Endothelial cell of umbilical vein (primary cell): ENCODE measurements at regions not wholly inside any gene's neighbourhood (a gene's known extent, or its start where the extent isn't known, plus 50 kb on each side); places are given as distances from the start of the nearest gene placed in this dataset.

Experiments used
- BruUV-seq: library from RNA; stranded (reverse); fragments of 400-500 nt; replicated peaks from 2 replicates; lab custom pipeline; 2021; lab: Mats Ljungman, UMichigan
- CTCF ChIA-PET: fragments of 300-600, 350-600 bp; sonication (Branson Sonifier 250); formaldehyde crosslinking; loops from one replicate; lab custom pipeline; 2021; ENCODE audit warnings: antibody characterized with exemption, inconsistent platforms; lab: Charles Lee
- POLR2A ChIA-PET: fragments of 300-600, 350-600 bp; sonication (Branson Sonifier 250); formaldehyde crosslinking; loops from one replicate; lab custom pipeline; 2021; ENCODE audit warnings: antibody characterized with exemption, inconsistent platforms; lab: Charles Lee
- DNase-seq: peaks from one replicate; pipeline ENCODE4 v3.0.0-alpha.2; 2011; ENCODE audit warnings: low read depth, low spot score
- FAIRE-seq: peaks from 2 replicates; lab custom pipeline; 2011; peaks lifted over from hg19 to GRCh38; lab: Jason Lieb, UNC
- H2AFZ ChIP-seq: 2 replicates; pipeline ENCODE4 v1.6.0; 2012; ENCODE audit warnings: low read depth, low read length, control low read depth, inconsistent platforms
- H3K27ac ChIP-seq: 2 replicates; pipeline ENCODE4 v1.5.1; 2011; ENCODE audit warnings: low read depth, mild to moderate bottlenecking, control low read depth, low read length, moderate library complexity; ENCODE audit not compliant: insufficient read depth
- H3K27me3 ChIP-seq, 2 experiments: 2 replicates each; pipeline versions ENCODE4 v1.6.0 to v1.6.1; 2011; ENCODE audit warnings: low read length in 2 of 2, mixed read lengths in 1 of 2; ENCODE audit not compliant: control insufficient read depth in 2 of 2, insufficient read depth in 2 of 2
- H3K36me3 ChIP-seq, 2 experiments: 2 replicates in 1 of 2; 3 replicates in 1 of 2; pipeline ENCODE4 v1.5.1; 2011; ENCODE audit warnings: low read length in 2 of 2, mild to moderate bottlenecking in 1 of 2, moderate library complexity in 1 of 2; ENCODE audit not compliant: control insufficient read depth in 2 of 2, insufficient read depth in 2 of 2; ENCODE audit errors: extremely low read depth in 1 of 2
- H3K4me1 ChIP-seq: 3 replicates; pipeline ENCODE4 v1.5.1; 2011; ENCODE audit warnings: mild to moderate bottlenecking, low read length; ENCODE audit not compliant: control insufficient read depth, insufficient read depth; ENCODE audit errors: extremely low read depth
- H3K4me2 ChIP-seq: 2 replicates; pipeline ENCODE4 v1.6.1; 2011; ENCODE audit warnings: low read length, control low read depth, mixed read lengths; ENCODE audit not compliant: insufficient read depth
- H3K4me3 ChIP-seq, 3 experiments: fragments of 200-600 bp in 1 of 3; sonication (generic), shearing (Covaris generic) in 1 of 3; replicated peaks in 1 of 3; 2 replicates each; pipeline ENCODE4 v1.5.1; 2011 to 2016; ENCODE audit warnings: control low read depth in 3 of 3, low read length in 3 of 3, mild to moderate bottlenecking in 2 of 3, inconsistent platforms in 1 of 3, low read depth in 1 of 3, moderate library complexity in 1 of 3; ENCODE audit not compliant: insufficient read depth in 1 of 3
- H3K79me2 ChIP-seq: 2 replicates; pipeline ENCODE4 v1.6.0; 2012; ENCODE audit warnings: low read length, inconsistent platforms; ENCODE audit not compliant: control insufficient read depth, insufficient read depth
- H3K9ac ChIP-seq: replicated peaks from 2 replicates; pipeline ENCODE3; 2011; ENCODE audit warnings: low read length, control low read depth; ENCODE audit not compliant: insufficient read depth; ENCODE audit errors: extremely low read depth
- H3K9me1 ChIP-seq: replicated peaks from 3 replicates; pipeline ENCODE4 v1.6.0; 2011; ENCODE audit warnings: mild to moderate bottlenecking, low read length; ENCODE audit not compliant: control insufficient read depth, insufficient read depth; ENCODE audit errors: extremely low read depth
- H3K9me3 ChIP-seq: replicated peaks from 2 replicates; pipeline ENCODE4 v1.5.1; 2012; ENCODE audit warnings: low read length, inconsistent platforms; ENCODE audit not compliant: control insufficient read depth, insufficient read depth
- H4K20me1 ChIP-seq: replicated peaks from 2 replicates; pipeline ENCODE3; 2011; ENCODE audit warnings: mild to moderate bottlenecking, low read length; ENCODE audit not compliant: control insufficient read depth, insufficient read depth; ENCODE audit errors: extremely low read depth
- CTCF ChIP-seq, 2 donors: IDR thresholded peaks; 1 replicate in 1 of 2; 2 replicates in 1 of 2; pipeline ENCODE4 v1.5.1; 2011; ENCODE audit warnings: low read length in 2 of 2, mild to moderate bottlenecking in 2 of 2, moderate library complexity in 2 of 2, control low read depth in 1 of 2, inconsistent platforms in 1 of 2, low read depth in 1 of 2; ENCODE audit not compliant: insufficient read depth in 1 of 2; ENCODE audit errors: extremely low read depth in 1 of 2
- EZH2 ChIP-seq: IDR thresholded peaks from 2 replicates; pipeline ENCODE4 v1.6.1; 2012; ENCODE audit warnings: borderline replicate concordance, low read depth, mild to moderate bottlenecking, moderate library complexity, low read length, inconsistent platforms; ENCODE audit not compliant: severe bottlenecking
- FOS ChIP-seq: IDR thresholded peaks from 2 replicates; pipeline ENCODE4 v1.6.1; 2011; ENCODE audit warnings: mild to moderate bottlenecking, low read length, moderate library complexity, borderline replicate concordance; ENCODE audit not compliant: insufficient read depth
- GATA2 ChIP-seq: IDR thresholded peaks from 2 replicates; pipeline ENCODE4 v1.7.0; 2011; ENCODE audit warnings: low read depth, mild to moderate bottlenecking, moderate library complexity, mixed read lengths, low read length; ENCODE audit not compliant: insufficient read length, insufficient read depth
- JUN ChIP-seq: IDR thresholded peaks from 2 replicates; pipeline ENCODE4 v1.6.1; 2011; ENCODE audit warnings: borderline replicate concordance, low read depth; ENCODE audit not compliant: insufficient read length, insufficient read depth
- MYC ChIP-seq: IDR thresholded peaks from one replicate; pipeline ENCODE4 v1.6.1; 2011; ENCODE audit warnings: mild to moderate bottlenecking, low read depth, low read length
- POLR2A ChIP-seq: IDR thresholded peaks from 2 replicates; pipeline ENCODE4 v1.6.1; 2012; ENCODE audit warnings: low read depth, mild to moderate bottlenecking, control low read depth, low read length
- POLR2AphosphoS5 ChIP-seq: IDR thresholded peaks from 2 replicates; pipeline ENCODE4 v1.6.1; 2012; ENCODE audit warnings: low read depth, mild to moderate bottlenecking, control low read depth, low read length, moderate library complexity; ENCODE audit not compliant: insufficient read depth
- dilution Hi-C: fragments of 300-500 bp; cut with MboI; formaldehyde crosslinking; loops from one replicate; pipeline ENCODE4 v1.15.0; 2019; ENCODE audit warnings: low sequenced_read_pairs; ENCODE audit not compliant: extremely low pct_ligation_motif_present
- intact Hi-C: fragments of 100-400 bp; cut with micrococcal nuclease; formaldehyde crosslinking; loops from one replicate; pipeline ENCODE4 v1.10.0; 2022

GRCh38 chrX:87813566-87813965, 296.0 kb downstream of the KLHL4 start:
- Histone ChIP-seq H3K4me1 (no peaks in the 10 kb centered on the region), H3K27ac (no peak overlapping the region), H3K9ac (no peak overlapping the region), H3K36me3 (no peaks in the 10 kb centered on the region), H3K9me1 (no peaks in the 10 kb centered on the region), H3K9me3 (no peaks in the 10 kb centered on the region), H3K27me3 (no peaks in the 10 kb centered on the region), H3K4me3 (no peak overlapping the region), H3K79me2 (no peaks in the 10 kb centered on the region), H3K4me2 (no peak overlapping the region), H4K20me1 (no peaks in the 10 kb centered on the region), H2AFZ (no peak overlapping the region)
- ChIA-PET CTCF (no interaction called here), POLR2A (no interaction called here)
- intact Hi-C loops (no loop called here), dilution Hi-C loops (no loop called here)
- TF ChIP-seq FOS (no peak), POLR2AphosphoS5 (no peak), CTCF (IDR thresholded peaks at IDR 0.05; ENCODE audit: extremely low read depth in 1 of 2, insufficient read depth in 1 of 2, low read depth in 1 of 2, low read length in 2 of 2) (no peak)
- no TSS peak for BruUV-seq
- DNase-seq (no peak), FAIRE-seq (no peak)

DNA sequence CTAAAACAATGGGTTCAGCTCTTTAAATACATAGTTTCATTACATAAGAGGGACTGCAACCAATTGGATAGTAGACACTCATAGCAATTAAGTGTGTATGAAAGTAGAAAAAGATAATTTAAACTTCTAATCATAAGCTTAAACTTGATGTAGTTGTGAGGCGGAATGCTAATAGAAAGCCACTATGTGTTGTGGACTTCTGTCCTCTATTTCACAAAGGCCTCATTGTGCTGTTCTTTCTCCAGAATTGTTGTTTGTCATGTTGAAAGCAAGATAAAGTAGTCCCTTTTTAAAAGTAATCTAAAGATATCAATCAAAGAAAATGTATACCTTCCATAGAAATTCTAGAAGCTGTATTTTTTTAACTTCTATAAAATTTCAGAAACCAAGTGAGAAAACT, 329.4 kb downstream of the KLHL4 start:
- no TSS peak for BruUV-seq
- H3K27me3 ChIP-seq: no peaks in the 10 kb centered on the region
- H3K9me3 ChIP-seq: no peaks in the 10 kb centered on the region
- no peaks in the 10 kb centered on the region for H3K4me1 ChIP-seq
- no peaks in the 10 kb centered on the region for H3K9me1 ChIP-seq
- H4K20me1 ChIP-seq: no peaks in the 10 kb centered on the region
- no peak overlapping the region for H2AFZ ChIP-seq
- H3K9ac ChIP-seq: no peak overlapping the region
- TF ChIP-seq POLR2A: no peak
- no peak for TF ChIP-seq POLR2AphosphoS5
- TF ChIP-seq GATA2: no peak
- no peak for TF ChIP-seq EZH2
- no peak for TF ChIP-seq MYC
- no peak for TF ChIP-seq JUN
- TF ChIP-seq CTCF (IDR thresholded peaks at IDR 0.05; ENCODE audit: extremely low read depth in 1 of 2, insufficient read depth in 1 of 2, low read depth in 1 of 2, low read length in 2 of 2): no peak
- TF ChIP-seq FOS: no peak
- H3K4me3 ChIP-seq: no peak overlapping the region
- intact Hi-C loops (no loop called here), dilution Hi-C loops (no loop called here)
- no peaks in the 10 kb centered on the region for H3K79me2 ChIP-seq
- POLR2A ChIA-PET: no interaction called here
- DNase-seq (no peak), FAIRE-seq (no peak)
- CTCF ChIA-PET: no interaction called here
- H3K4me2 ChIP-seq: no peak overlapping the region
- no peaks in the 10 kb centered on the region for H3K36me3 ChIP-seq
- no peak overlapping the region for H3K27ac ChIP-seq
